ENCODE measurements at regions not wholly inside any gene's neighbourhood (a gene's known extent, or its start where the extent isn't known, plus 50 kb on each side); places are given as distances from the start of the nearest gene placed in this dataset.
"Not testable (repeated sequence)": the region's sequence is repeated elsewhere in the genome, so short reads cannot be mapped to it uniquely, and the experiment has no call there.

GRCh38 chr5:96101358-96102089, 139.9 kb upstream of the ELL2 start:
- no peak for DNase-seq (ENCODE audit: low read depth)

GRCh38 chr5:96097488-96097887, 135.8 kb upstream of the ELL2 start:
- DNase-seq (ENCODE audit: low read depth): not testable (repeated sequence)

GRCh38 chr5:96096724-96097123, 135.1 kb upstream of the ELL2 start:
- DNase-seq (ENCODE audit: low read depth): no peak

- DNase-seq (ENCODE audit: low read depth): no peak
Observed at GRCh38 chr5:96094904-96095303, 133.3 kb upstream of the ELL2 start.

GRCh38 chr5:96093890-96094381, 132.3 kb upstream of the ELL2 start:
- DNase-seq (ENCODE audit: low read depth): no peak

- no peak for DNase-seq (ENCODE audit: low read depth)
Observed at GRCh38 chr5:96093340-96093739, 131.7 kb upstream of the ELL2 start.

- DNase-seq (ENCODE audit: low read depth): no peak
Observed at GRCh38 chr5:96091874-96092273, 130.2 kb upstream of the ELL2 start.

GRCh38 chr5:96090215-96090614, 128.6 kb upstream of the ELL2 start:
- DNase-seq (ENCODE audit: low read depth): no peak

- DNase-seq (ENCODE audit: low read depth): no peak
Observed at GRCh38 chr5:96088706-96089498, 127.3 kb upstream of the ELL2 start.

GRCh38 chr5:96087939-96088338, 126.3 kb upstream of the ELL2 start:
- DNase-seq (ENCODE audit: low read depth): no peak

- no peak for DNase-seq (ENCODE audit: low read depth)
Observed at GRCh38 chr5:96084874-96085506, 123.3 kb upstream of the ELL2 start.

- DNase-seq (ENCODE audit: low read depth): no peak
Observed at GRCh38 chr5:96083361-96083881, 121.8 kb upstream of the ELL2 start.

GRCh38 chr5:96081276-96081858, 119.7 kb upstream of the ELL2 start:
- no peak for DNase-seq (ENCODE audit: low read depth)

GRCh38 chr5:96080557-96080956, 118.9 kb upstream of the ELL2 start:
- DNase-seq (ENCODE audit: low read depth): no peak

GRCh38 chr5:96079962-96080361, 118.3 kb upstream of the ELL2 start:
- no peak for DNase-seq (ENCODE audit: low read depth)

GRCh38 chr5:96079075-96079474, 117.4 kb upstream of the ELL2 start:
- peak; percentile 92 for DNase-seq (ENCODE audit: low read depth)

- DNase-seq (ENCODE audit: low read depth): no peak
Observed at GRCh38 chr5:96076451-96076850, 114.8 kb upstream of the ELL2 start.

GRCh38 chr5:96075579-96076289, 114.1 kb upstream of the ELL2 start:
- no peak for DNase-seq (ENCODE audit: low read depth)

- no peak for DNase-seq (ENCODE audit: low read depth)
Observed at GRCh38 chr5:96074870-96075269, 113.2 kb upstream of the ELL2 start.

GRCh38 chr5:96074460-96074859, 112.8 kb upstream of the ELL2 start:
- no peak for DNase-seq (ENCODE audit: low read depth)

GRCh38 chr5:96072791-96073165, 111.1 kb upstream of the ELL2 start:
- no peak for DNase-seq (ENCODE audit: low read depth)
